ENCODE measurements at regions not wholly inside any gene's neighbourhood (a gene's known extent, or its start where the extent isn't known, plus 50 kb on each side); places are given as distances from the start of the nearest gene placed in this dataset.
"Not testable (repeated sequence)": the region's sequence is repeated elsewhere in the genome, so short reads cannot be mapped to it uniquely, and the experiment has no call there.

GRCh38 chr5:174491265-174491664, 233.1 kb upstream of the MSX2 start:
- Histone ChIP-seq H3K27me3 (replicated peaks) (no peaks in the 10 kb centered on the region), H3K36me3 (replicated peaks) (no peaks in the 10 kb centered on the region), H3K4me3 (ENCODE audit: low read depth, low read length) (no peak overlapping the region), H3K27ac (no peak overlapping the region)
- DNase-seq, result no peak
- no peak for TF ChIP-seq CTCF (IDR thresholded peaks at IDR 0.05; ENCODE audit: low read depth, low read length, missing control alignments)
- in situ Hi-C loops (cut with HindIII; ENCODE audit: low pct_ligation_motif_present, low sequenced_read_pairs), result no loop called here

- no peak overlapping the region for H3K4me3 ChIP-seq (ENCODE audit: low read depth, low read length)
- in situ Hi-C loops (cut with HindIII; ENCODE audit: low pct_ligation_motif_present, low sequenced_read_pairs), result no loop called here
- DNase-seq, result no peak
- no peaks in the 10 kb centered on the region for H3K27me3 ChIP-seq (replicated peaks)
- H3K27ac ChIP-seq, result no peak overlapping the region
- TF ChIP-seq CTCF (IDR thresholded peaks at IDR 0.05; ENCODE audit: low read depth, low read length, missing control alignments), result no peak
- no peaks in the 10 kb centered on the region for H3K36me3 ChIP-seq (replicated peaks)
Observed at GRCh38 chr5:174491761-174492350, 232.5 kb upstream of the MSX2 start.

GRCh38 chr5:174493530-174493929, 230.9 kb upstream of the MSX2 start:
- Histone ChIP-seq H3K27me3 (replicated peaks) (no peaks in the 10 kb centered on the region), H3K27ac (no peak overlapping the region), H3K36me3 (replicated peaks) (no peaks in the 10 kb centered on the region), H3K4me3 (ENCODE audit: low read depth, low read length) (no peak overlapping the region)
- no peak for DNase-seq
- TF ChIP-seq CTCF (IDR thresholded peaks at IDR 0.05; ENCODE audit: low read depth, low read length, missing control alignments), result no peak
- in situ Hi-C loops (cut with HindIII; ENCODE audit: low pct_ligation_motif_present, low sequenced_read_pairs), result no loop called here

DNA sequence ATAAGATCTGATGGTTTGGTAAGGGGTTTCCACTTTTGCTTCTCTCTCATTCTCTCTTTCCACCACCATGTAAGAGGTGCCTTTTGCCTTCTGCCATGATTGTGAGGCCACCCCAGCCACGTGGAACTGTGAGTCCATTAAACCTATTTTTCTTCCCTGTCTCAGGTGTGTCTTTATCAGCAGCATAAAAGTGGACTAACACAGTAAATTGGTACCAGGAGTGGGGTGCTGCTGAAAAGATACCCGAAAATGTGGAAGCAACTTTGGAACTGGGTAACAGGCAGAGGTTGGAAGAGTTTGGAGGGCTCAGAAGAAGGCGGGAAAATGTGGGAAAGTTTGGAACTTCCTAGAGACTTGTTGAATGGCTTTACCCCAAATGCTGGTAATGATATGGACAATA, 226.4 kb upstream of the MSX2 start:
- in situ Hi-C loops (cut with HindIII; ENCODE audit: low pct_ligation_motif_present, low sequenced_read_pairs); H3K36me3 ChIP-seq (replicated peaks); DNase-seq; H3K4me3 ChIP-seq (ENCODE audit: low read depth, low read length); H3K27me3 ChIP-seq (replicated peaks); H3K27ac ChIP-seq: not testable (repeated sequence)

- H3K27ac ChIP-seq; H3K36me3 ChIP-seq (replicated peaks); DNase-seq; in situ Hi-C loops (cut with HindIII; ENCODE audit: low pct_ligation_motif_present, low sequenced_read_pairs); H3K4me3 ChIP-seq (ENCODE audit: low read depth, low read length); H3K27me3 ChIP-seq (replicated peaks): not testable (repeated sequence)
Observed at GRCh38 chr5:174498575-174498974, 225.8 kb upstream of the MSX2 start.

DNA sequence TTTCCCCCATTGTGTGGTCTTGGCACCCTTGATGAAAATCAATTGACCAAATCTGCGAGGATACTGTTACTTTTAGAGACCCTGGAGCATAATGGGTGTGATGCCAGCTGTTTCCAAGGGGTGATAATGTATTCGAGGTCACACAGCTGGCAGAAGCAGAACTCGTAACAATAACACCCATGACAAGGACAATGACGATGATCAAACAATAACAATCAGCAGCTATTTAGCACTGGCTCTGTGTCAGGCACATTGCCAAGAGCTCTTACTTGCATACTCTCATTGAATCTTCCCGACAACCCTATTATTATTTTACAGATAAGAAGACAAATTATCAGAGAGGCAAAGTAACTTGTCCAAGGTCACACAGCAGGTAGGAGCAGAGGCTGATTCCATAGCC, 223.7 kb upstream of the MSX2 start:
- no peaks in the 10 kb centered on the region for H3K27me3 ChIP-seq (replicated peaks)
- no peak overlapping the region for H3K4me3 ChIP-seq (ENCODE audit: low read depth, low read length)
- no peak for DNase-seq
- in situ Hi-C loops (cut with HindIII; ENCODE audit: low pct_ligation_motif_present, low sequenced_read_pairs), result no loop called here
- H3K36me3 ChIP-seq (replicated peaks), result no peaks in the 10 kb centered on the region
- no peak overlapping the region for H3K27ac ChIP-seq
- TF ChIP-seq CTCF (IDR thresholded peaks at IDR 0.05; ENCODE audit: low read depth, low read length, missing control alignments), result no peak

- Histone ChIP-seq H3K27ac (no peak overlapping the region), H3K4me3 (ENCODE audit: low read depth, low read length) (no peak overlapping the region), H3K27me3 (replicated peaks) (no peaks in the 10 kb centered on the region), H3K36me3 (replicated peaks) (no peaks in the 10 kb centered on the region)
- in situ Hi-C loops (cut with HindIII; ENCODE audit: low pct_ligation_motif_present, low sequenced_read_pairs), result no loop called here
- no peak for DNase-seq
- no peak for TF ChIP-seq CTCF (IDR thresholded peaks at IDR 0.05; ENCODE audit: low read depth, low read length, missing control alignments)
Observed at GRCh38 chr5:174501461-174502069, 222.8 kb upstream of the MSX2 start.

Measured in brain microvascular endothelial cell (primary cell).